ENCODE measurements at regions not wholly inside any gene's neighbourhood (a gene's known extent, or its start where the extent isn't known, plus 50 kb on each side); places are given as distances from the start of the nearest gene placed in this dataset.

DNA sequence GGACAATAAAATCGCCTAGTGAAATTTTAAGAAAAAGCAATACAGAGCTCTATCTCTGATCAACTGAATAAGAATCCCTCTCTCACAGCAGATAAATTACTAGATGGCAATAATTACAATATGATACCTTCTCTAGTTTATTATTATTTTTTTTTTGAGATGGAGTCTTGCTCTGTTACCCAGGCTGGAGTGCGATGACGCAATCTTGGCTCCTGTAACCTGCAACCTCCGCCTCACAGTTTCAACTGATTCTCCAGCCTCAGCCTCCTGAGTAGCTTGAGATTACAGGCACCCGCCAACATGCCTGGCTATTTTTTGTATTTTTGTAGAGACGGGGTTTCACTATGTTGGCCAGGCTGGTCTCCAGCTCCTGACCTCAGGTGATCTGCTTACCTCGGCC, 129.3 kb upstream of the PTCHD4 start:
- no peak for TF ChIP-seq CTCF (conservative IDR thresholded peaks at IDR 0.05; ENCODE audit: low read depth, low read length)
- no peak for DNase-seq (ENCODE audit: low read depth)
- no peak overlapping the region for H3K4me3 ChIP-seq (ENCODE audit: low read depth, low read length)

GRCh38 chr6:48236375-48236774, 125.4 kb upstream of the PTCHD4 start:
- no peak overlapping the region for H3K4me3 ChIP-seq (ENCODE audit: low read depth, low read length)
- no peak for DNase-seq (ENCODE audit: low read depth)
- no peak for TF ChIP-seq CTCF (conservative IDR thresholded peaks at IDR 0.05; ENCODE audit: low read depth, low read length)

DNA sequence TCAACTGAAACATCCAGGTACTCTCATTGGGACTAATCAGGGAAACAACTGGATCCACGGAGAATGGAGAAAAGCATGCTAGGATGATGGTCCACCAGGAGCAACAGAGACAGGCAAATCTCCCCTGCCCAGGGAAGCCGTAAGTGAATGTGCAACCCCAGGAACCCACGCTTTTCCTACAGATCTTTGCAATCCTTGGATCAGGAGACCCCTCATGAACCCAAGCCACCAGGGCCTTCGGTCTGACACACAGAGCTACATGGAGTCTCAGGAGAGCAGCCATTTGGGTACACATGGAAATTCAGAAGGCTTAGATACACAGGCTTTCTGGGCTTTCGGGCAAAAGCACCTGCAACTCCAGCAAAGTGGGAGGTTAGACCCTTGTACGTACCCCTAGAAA, 122.1 kb upstream of the PTCHD4 start:
- no peak overlapping the region for H3K4me3 ChIP-seq (ENCODE audit: low read depth, low read length)
- DNase-seq (ENCODE audit: low read depth), result no peak
- TF ChIP-seq CTCF (conservative IDR thresholded peaks at IDR 0.05; ENCODE audit: low read depth, low read length), result no peak

DNA sequence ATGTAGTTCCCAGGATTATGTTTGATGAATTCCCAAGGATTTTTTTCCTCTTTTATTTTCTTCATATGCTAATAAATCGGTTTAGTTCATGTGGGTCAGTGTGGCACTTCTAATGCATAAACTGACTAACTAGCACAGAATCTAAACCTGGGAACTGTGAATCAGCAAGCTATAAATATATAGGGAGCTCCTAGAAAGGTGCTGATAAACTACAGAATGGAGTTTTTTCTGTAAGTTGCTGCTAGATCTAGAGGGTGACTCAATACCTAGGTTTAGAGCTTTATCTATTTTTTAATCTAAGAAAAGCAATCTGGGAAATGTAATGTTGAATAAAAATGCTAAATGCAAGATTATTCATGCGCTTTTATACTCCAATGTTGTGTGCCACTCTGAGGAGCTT, 118.8 kb upstream of the PTCHD4 start:
- no peak for DNase-seq (ENCODE audit: low read depth)
- TF ChIP-seq CTCF (conservative IDR thresholded peaks at IDR 0.05; ENCODE audit: low read depth, low read length), result no peak
- no peak overlapping the region for H3K4me3 ChIP-seq (ENCODE audit: low read depth, low read length)

DNA sequence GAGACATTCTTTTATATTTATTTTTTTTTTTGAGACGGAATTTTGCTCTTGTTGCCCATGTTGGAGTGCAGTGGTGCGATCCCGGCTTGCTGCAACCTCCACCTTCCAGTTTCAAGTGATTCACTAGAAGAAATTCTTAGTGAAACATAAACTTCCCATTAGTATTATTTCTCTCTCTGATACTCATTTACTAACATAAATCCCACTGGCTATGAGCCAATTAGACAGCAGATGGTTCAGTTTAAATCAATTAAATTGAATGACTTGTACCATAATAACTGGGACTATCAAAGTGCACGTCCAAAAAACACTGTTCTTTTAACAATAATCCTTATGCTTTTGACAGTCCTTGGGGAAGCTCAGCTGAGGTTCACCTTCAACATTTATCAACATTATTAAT, 111.2 kb upstream of the PTCHD4 start:
- no peak for TF ChIP-seq CTCF (conservative IDR thresholded peaks at IDR 0.05; ENCODE audit: low read depth, low read length)
- no peak for DNase-seq (ENCODE audit: low read depth)
- H3K4me3 ChIP-seq (ENCODE audit: low read depth, low read length), result no peak overlapping the region

DNA sequence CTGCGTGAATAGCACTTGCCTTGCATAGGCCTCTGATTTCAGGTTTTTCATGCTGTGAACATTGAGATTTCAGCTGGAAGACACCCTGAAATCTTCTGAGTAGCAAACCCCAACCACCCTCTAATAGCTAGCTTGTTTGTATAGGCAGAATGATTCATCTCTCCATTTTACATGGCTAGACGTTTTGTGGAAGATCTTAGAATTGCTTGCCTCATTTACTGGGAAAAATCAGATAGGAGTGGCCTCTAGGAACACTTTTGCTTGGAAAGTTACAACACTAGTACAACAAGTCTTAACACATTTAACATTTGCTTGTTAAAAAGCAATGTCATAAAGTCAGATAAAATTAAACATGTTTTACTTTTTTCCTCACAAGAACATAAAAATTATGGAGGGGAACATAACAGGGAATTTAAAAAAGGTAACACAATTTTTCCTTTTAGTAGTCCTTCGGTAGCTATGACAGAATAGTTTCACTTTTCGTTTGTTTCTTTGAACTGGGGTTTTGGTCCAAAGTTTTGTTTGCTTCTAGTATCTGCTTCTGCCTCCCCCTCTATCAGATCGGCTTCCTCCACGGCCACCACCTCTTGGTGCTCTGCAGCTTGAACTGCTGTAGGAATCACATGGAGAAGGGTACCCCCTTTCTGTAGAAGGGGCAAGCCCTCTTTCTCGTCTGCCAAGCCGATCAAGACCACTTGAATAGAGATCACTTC, 102.2 kb upstream of the PTCHD4 start:
- TF ChIP-seq CTCF (conservative IDR thresholded peaks at IDR 0.05; ENCODE audit: low read depth, low read length), result no peak
- no peak for DNase-seq (ENCODE audit: low read depth)
- H3K4me3 ChIP-seq (ENCODE audit: low read depth, low read length), result no peak overlapping the region

GRCh38 chr6:48212501-48212900, 101.5 kb upstream of the PTCHD4 start:
- TF ChIP-seq CTCF (conservative IDR thresholded peaks at IDR 0.05; ENCODE audit: low read depth, low read length), result no peak
- H3K4me3 ChIP-seq (ENCODE audit: low read depth, low read length), result no peak overlapping the region
- DNase-seq (ENCODE audit: low read depth), result no peak
